ENCODE measurements at regions not wholly inside any gene's neighbourhood (a gene's known extent, or its start where the extent isn't known, plus 50 kb on each side); places are given as distances from the start of the nearest gene placed in this dataset.

DNA sequence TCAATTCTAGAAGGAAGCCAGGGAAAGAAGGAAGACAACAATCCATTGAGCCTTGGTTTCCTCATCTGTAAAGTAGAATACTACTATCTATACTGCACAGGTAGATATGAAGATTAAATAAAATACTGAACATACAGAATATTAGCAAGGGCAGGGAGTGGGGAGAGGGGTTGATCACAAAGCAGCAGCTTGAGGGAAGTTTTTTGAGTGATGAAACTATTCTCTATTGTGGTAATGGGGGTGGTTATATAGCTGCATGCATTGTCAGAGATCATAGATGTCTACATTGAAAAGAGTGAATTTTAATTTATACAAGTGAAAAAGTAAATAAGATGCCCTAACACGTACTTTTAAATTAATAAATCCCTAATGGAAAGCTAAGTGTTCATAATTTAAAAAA, 242.6 kb upstream of the LRTM1 start:
- no peaks in the 10 kb centered on the region for H3K27me3 ChIP-seq (ENCODE audit: control insufficient read depth, insufficient read depth, low read length)
- H3K36me3 ChIP-seq (ENCODE audit: control insufficient read depth, insufficient read depth, low read length), result no peaks in the 10 kb centered on the region
- Mint-ChIP-seq H3K36me3 (peaks cover 3% of the 10 kb centered on the region), H3K9me3 (peaks cover 6 to 9% of the 10 kb centered on the region in 2 donors), H3K27ac (no peak overlapping the region), H3K27me3 (ENCODE audit: low read depth in 2 of 2) (no peaks in the 10 kb centered on the region), H3K4me1 (no peaks in the 10 kb centered on the region), H3K4me3 (no peak overlapping the region)
- no peak overlapping the region for H3K27ac ChIP-seq (ENCODE audit: low read length)
- H3K4me3 ChIP-seq (ENCODE audit: low read length), result no peak overlapping the region
- intact Hi-C loops (cut with micrococcal nuclease), result no loop called here
- WGBS (ENCODE audit: insufficient coverage), result no CpG with 5 or more reads among the region's 1 CpG
- TF ChIP-seq, protein P1, sequence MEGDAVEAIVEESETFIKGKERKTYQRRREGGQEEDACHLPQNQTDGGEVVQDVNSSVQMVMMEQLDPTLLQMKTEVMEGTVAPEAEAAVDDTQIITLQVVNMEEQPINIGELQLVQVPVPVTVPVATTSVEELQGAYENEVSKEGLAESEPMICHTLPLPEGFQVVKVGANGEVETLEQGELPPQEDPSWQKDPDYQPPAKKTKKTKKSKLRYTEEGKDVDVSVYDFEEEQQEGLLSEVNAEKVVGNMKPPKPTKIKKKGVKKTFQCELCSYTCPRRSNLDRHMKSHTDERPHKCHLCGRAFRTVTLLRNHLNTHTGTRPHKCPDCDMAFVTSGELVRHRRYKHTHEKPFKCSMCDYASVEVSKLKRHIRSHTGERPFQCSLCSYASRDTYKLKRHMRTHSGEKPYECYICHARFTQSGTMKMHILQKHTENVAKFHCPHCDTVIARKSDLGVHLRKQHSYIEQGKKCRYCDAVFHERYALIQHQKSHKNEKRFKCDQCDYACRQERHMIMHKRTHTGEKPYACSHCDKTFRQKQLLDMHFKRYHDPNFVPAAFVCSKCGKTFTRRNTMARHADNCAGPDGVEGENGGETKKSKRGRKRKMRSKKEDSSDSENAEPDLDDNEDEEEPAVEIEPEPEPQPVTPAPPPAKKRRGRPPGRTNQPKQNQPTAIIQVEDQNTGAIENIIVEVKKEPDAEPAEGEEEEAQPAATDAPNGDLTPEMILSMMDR (IDR thresholded peaks at IDR 0.05), result no peak
- DNase-seq, result no peak
- no peaks in the 10 kb centered on the region for H3K9me3 ChIP-seq (ENCODE audit: control insufficient read depth, insufficient read depth, low read length)
- no peak for ATAC-seq
- H3K4me1 ChIP-seq (ENCODE audit: control insufficient read depth, insufficient read depth, low read length), result no peaks in the 10 kb centered on the region

DNA sequence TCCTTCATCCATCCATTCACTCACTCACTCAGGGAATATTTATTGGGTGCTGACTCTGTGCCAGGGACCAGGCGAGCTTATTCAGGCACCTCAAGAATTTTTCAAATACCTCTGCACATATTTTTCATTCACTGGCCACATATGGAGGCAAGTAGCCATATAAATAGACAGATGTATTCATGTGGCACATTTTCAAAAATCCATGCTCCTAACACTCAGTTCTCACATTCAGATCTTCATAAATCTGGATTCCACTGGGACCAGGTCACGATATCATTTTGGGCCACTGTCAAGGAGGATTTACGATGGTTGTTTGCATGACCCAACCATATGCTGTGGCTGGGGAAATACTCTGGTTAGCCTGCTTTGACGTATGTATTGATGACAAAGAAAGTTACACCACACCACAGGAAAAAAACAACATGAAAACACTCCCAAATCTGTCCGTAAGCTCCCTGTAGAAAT, 241.8 kb upstream of the LRTM1 start:
- Mint-ChIP-seq H3K9me3 (peaks cover 6 to 9% of the 10 kb centered on the region in 2 donors), H3K27me3 (ENCODE audit: low read depth in 2 of 2) (no peaks in the 10 kb centered on the region), H3K4me1 (no peaks in the 10 kb centered on the region), H3K27ac (no peak overlapping the region), H3K4me3 (no peak overlapping the region), H3K36me3 (peaks cover 6% of the 10 kb centered on the region)
- H3K4me3 ChIP-seq (ENCODE audit: low read length), result no peak overlapping the region
- H3K27ac ChIP-seq (ENCODE audit: low read length), result no peak overlapping the region
- no peaks in the 10 kb centered on the region for H3K4me1 ChIP-seq (ENCODE audit: control insufficient read depth, insufficient read depth, low read length)
- TF ChIP-seq, protein P1 (IDR thresholded peaks at IDR 0.05), result no peak
- DNase-seq (no peak), ATAC-seq (no peak)
- intact Hi-C loops (cut with micrococcal nuclease), result no loop called here
- no peaks in the 10 kb centered on the region for H3K27me3 ChIP-seq (ENCODE audit: control insufficient read depth, insufficient read depth, low read length)
- H3K9me3 ChIP-seq (ENCODE audit: control insufficient read depth, insufficient read depth, low read length), result no peaks in the 10 kb centered on the region
- 65% methylated on average over 3 of the region's 5 CpGs for WGBS (ENCODE audit: insufficient coverage)
- no peaks in the 10 kb centered on the region for H3K36me3 ChIP-seq (ENCODE audit: control insufficient read depth, insufficient read depth, low read length)

DNA sequence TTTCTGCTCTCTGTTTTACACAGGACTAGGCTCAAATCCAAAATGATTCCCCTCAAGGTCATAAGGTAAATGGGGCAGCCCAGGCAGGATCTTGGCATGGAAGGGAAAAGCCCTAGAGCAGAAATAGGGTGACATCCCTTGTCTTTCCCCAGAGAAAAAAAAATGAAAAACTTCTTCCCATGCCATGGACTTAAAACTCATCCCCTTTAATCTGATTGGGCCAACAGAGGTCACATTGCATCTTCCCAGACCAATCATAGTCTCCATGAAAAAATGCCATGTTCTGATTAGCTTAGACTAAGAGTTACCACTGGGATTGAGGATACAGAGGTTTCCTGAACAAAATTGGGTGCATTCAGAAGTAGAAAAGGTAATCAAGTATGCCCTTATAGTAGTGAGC, 241.3 kb upstream of the LRTM1 start:
- Mint-ChIP-seq H3K27ac (no peak overlapping the region), H3K4me3 (no peak overlapping the region), H3K27me3 (ENCODE audit: low read depth in 2 of 2) (no peaks in the 10 kb centered on the region), H3K36me3 (peaks cover 6% of the 10 kb centered on the region), H3K9me3 (peaks cover 6 to 9% of the 10 kb centered on the region in 2 donors), H3K4me1 (no peaks in the 10 kb centered on the region)
- Histone ChIP-seq H3K9me3 (ENCODE audit: control insufficient read depth, insufficient read depth, low read length) (no peaks in the 10 kb centered on the region), H3K4me3 (ENCODE audit: low read length) (no peak overlapping the region), H3K27me3 (ENCODE audit: control insufficient read depth, insufficient read depth, low read length) (no peaks in the 10 kb centered on the region), H3K4me1 (ENCODE audit: control insufficient read depth, insufficient read depth, low read length) (no peaks in the 10 kb centered on the region), H3K27ac (ENCODE audit: low read length) (no peak overlapping the region), H3K36me3 (ENCODE audit: control insufficient read depth, insufficient read depth, low read length) (no peaks in the 10 kb centered on the region)
- intact Hi-C loops (cut with micrococcal nuclease), result no loop called here
- DNase-seq (no peak), ATAC-seq (no peak)
- TF ChIP-seq, protein P1 (IDR thresholded peaks at IDR 0.05), result no peak

DNA sequence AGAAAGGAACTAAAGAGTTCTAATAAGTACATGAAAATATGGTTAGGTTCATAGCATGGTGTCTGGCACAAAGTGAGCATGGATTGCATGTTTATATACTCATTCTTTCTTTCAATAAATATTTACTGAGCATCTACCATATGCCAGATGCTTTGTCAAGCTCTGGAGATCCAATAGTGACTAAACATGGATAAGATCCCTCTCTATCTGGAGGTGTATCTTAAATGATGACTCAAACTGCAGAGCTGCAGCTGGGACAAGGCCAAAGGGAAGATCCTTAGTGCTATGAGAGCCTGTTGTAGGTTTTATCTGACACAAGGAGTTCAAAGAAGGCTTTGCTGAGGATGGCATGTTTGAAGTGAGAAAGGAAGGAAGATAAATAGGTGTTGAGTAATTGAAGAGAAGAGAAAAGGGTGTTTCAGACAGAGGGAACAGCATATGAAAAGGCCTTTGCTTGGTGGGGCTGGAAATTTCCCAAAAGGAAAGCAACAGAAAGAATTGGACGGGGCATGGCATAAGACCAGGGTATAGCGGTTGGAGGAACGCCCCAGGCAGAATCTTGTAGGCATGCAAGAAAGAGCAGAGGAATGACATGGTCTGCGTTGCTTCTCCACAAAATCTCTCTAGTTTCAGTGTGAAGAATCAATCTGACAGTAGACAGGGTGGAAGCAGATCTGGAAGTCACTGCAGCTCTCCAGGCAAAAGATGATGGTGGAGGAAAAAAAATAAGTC, 239.9 kb upstream of the LRTM1 start:
- TF ChIP-seq, protein P1 (IDR thresholded peaks at IDR 0.05), result no peak
- Histone ChIP-seq H3K27ac (ENCODE audit: low read length) (no peak overlapping the region), H3K36me3 (ENCODE audit: control insufficient read depth, insufficient read depth, low read length) (no peaks in the 10 kb centered on the region), H3K4me3 (ENCODE audit: low read length) (no peak overlapping the region), H3K27me3 (ENCODE audit: control insufficient read depth, insufficient read depth, low read length) (no peaks in the 10 kb centered on the region), H3K9me3 (ENCODE audit: control insufficient read depth, insufficient read depth, low read length) (no peaks in the 10 kb centered on the region), H3K4me1 (ENCODE audit: control insufficient read depth, insufficient read depth, low read length) (no peaks in the 10 kb centered on the region)
- no peaks in the 10 kb centered on the region for H3K4me1 Mint-ChIP-seq
- H3K36me3 Mint-ChIP-seq, result peaks cover 6% of the 10 kb centered on the region
- ATAC-seq (no peak), DNase-seq (no peak)
- no peak overlapping the region for H3K4me3 Mint-ChIP-seq
- peaks cover 8% of the 10 kb centered on the region in 2 donors for H3K9me3 Mint-ChIP-seq
- H3K27me3 Mint-ChIP-seq (ENCODE audit: low read depth in 2 of 2), result no peaks in the 10 kb centered on the region
- WGBS (ENCODE audit: insufficient coverage), result 86% methylated on average over 4 of the region's 4 CpGs
- H3K27ac Mint-ChIP-seq, result no peak overlapping the region
- intact Hi-C loops (cut with micrococcal nuclease), result no loop called here

Data from natural killer cell (primary cell).